ENCODE measurements at regions not wholly inside any gene's neighbourhood (a gene's known extent, or its start where the extent isn't known, plus 50 kb on each side); places are given as distances from the start of the nearest gene placed in this dataset.
"Not testable (repeated sequence)": the region's sequence is repeated elsewhere in the genome, so short reads cannot be mapped to it uniquely, and the experiment has no call there.

DNA sequence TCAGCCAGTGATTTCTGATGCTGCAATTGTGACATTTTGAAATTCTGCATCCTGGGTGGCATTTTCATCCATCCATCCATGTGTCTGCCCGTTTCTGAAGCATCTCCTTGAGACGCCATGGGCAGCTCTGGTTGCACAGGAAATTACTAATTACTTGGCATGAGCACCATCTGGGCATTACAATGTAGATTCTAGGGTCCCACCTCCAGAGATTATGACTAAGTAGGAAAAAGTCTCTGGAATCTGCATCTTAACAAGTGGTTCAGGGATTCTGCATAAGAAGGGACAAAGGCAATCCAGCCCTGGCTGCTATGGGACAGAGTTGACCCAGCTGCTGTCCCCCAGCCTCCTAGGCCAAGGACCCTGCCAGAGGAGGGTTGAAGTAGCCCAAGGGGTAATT is 65.3 kb downstream of the CUZD1 start:
- peak; percentile 81 for DNase-seq (ENCODE audit: low spot score)

DNA sequence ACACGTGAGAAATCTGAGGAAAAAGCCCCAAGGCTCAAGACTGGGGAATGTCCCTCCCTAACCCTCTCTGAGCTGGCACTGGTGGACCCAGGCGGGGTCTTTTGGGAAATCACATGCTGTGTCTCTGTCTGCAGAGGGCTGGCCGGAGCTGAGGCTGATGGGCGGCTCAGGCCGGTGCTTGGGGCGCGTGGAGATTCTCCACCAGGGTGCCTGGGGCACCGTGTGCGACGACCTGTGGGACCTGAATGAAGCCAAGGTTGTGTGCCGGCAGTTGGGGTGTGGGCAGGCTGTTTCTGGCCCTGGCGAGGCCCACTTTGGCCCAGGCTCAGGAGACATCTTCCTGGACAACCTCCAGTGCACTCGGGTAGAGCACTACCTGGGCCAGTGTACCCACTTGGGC is 65.7 kb downstream of the CUZD1 start:
- DNase-seq (ENCODE audit: low spot score): no peak

DNA sequence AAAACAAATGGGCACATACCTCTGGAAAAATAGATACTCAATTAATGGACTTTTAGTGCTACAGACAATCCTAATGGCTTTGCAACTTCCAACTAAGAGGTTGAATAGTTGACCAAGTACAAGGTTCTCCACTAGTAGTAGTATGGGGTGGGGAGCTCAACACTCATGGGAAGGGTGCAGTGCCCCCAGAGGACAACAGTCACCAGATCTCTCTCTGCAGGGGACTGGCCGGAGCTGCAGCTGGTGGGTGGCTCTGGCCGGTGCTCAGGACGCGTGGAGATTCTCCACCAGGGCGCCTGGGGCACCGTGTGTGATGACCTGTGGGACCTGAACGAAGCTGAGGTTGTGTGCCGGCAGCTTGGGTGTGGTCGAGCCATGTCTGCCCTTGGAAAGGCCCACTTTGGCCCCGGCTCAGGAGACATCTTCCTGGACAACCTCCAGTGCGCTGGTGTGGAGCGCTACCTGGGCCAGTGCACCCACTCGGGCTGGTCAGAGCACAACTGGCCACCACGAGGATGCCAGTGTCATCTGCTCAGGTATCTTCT is 68.1 kb downstream of the CUZD1 start:
- no peak for DNase-seq (ENCODE audit: low spot score)

DNA sequence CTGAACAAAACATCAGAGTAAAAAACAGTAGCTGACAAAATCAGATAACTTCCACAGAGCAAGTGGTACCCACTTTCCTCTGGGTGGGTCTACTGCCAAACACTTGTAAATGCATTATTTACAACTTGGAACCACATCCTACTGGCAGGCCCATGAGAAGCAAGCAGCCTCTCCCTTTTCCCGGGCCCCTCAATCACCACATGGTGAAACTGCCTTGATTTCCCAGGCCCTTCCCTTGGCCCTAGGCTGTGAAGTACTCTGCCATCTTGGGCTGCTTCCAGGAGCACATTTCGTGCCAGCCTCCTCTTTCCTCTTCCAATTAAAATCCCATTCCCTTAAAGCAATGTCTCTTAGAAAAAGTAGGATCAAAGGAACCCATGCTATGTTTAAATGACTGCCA is 71.4 kb downstream of the CUZD1 start:
- no peak for DNase-seq (ENCODE audit: low spot score)

- DNase-seq (ENCODE audit: low spot score): not testable (repeated sequence)
These were observed 71.8 kb upstream of the C10orf120 start for GRCh38 chr10:122771404-122771803.

GRCh38 chr10:122768389-122768745 is 68.7 kb upstream of the C10orf120 start:
- DNase-seq (ENCODE audit: low spot score): no peak

DNA sequence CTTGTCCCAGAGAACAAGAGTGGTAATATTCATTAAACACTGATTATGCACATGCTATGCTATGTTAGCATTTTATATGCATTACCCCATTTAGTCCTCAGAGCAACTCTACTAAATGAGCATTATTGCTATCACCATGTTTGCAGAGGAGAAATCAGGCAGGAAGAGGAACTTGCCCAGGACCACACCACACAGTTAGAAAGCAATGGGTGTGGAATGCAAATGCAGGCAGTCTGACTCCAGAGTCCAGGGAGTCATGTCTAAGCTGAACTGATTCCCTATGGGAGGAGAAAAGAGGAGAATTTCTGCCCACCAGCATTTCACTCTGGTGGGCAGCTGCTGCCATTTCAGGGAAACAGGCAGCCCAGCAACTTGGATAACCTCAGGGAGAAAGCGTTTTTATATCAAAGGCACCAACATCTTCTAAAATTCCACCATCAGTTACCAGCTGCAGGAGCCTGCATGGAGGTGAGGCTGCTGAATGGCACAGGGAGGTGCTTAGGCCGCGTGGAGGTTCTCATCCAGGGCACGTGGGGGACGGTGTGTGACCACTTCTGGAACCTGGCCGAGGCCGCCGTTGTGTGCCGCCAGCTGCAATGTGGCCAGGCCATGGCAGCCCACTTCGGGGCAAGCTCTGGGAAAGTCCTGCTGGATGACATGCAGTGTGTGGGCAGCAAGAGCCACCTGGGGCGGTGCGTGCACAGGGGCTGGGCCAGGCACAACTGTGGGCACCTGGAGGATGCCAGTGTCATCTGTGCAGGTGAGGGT is 68.2 kb upstream of the C10orf120 start:
- no peak for DNase-seq (ENCODE audit: low spot score)

DNA sequence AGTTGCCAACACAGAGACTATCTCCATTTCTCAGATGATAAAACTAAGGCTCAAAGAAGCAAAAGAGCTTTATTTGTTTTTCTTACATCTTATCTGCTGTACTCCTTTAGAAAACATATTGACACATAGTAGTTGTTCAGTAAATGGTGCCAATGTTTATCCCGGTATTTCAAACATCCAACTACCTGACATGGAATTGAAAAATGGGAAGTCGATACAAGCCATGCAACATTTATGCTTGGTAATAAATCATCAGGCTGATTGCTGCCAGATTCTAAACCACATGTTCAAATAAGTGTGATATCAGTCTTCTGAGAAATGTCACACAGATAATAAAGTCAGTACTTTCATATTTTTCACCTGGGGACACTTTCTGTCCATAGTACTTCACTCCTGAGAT is 65.8 kb upstream of the C10orf120 start:
- DNase-seq (ENCODE audit: low spot score): no peak

- DNase-seq (ENCODE audit: low spot score): no peak
These were observed 57.0 kb upstream of the C10orf120 start for GRCh38 chr10:122756656-122757055.

DNA sequence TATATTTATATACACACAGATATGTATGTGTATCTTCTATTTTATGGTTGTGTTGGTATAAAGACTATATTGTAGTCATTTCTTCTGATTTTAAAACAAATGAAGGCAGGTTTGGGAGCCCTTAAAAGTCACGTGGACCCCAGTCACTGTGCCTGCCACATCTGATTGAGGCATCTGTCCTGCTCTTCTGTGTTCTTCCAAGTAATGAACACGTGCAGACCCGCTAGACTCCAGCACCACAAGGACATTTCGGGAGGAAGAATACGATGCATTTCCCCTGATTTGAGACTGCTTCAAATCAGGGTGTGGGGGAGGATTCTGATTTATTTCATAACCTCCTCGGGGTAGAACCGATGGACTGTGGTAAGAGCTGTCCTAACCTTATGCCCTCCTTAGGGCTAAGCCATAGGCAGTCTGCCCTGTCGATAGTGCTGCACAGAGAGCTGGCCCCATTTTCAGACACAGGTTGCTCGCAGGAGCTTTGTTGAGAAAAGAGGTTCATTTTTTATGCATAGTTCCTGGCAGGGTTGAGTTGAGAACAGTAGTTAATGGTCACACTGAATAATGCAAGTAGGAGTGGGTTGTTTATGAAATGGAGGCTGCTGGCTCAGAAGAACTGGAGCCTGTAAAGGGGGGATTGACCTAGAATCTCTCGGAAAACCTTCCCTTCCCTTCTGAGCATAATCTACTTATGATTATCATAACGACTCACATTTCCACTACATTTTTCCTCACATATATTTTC is 55.0 kb upstream of the C10orf120 start:
- DNase-seq (ENCODE audit: low spot score): no peak

GRCh38 chr10:122749886-122750285 is 50.2 kb upstream of the C10orf120 start:
- no peak for DNase-seq (ENCODE audit: low spot score)
